GM12873 (cell line): ENCODE measurements at regions not wholly inside any gene's neighbourhood (a gene's known extent, or its start where the extent isn't known, plus 50 kb on each side); places are given as distances from the start of the nearest gene placed in this dataset.

ENCODE experiments used
- TF ChIP-seq, protein P1 (sequence below): IDR thresholded peaks from 2 replicates; pipeline ENCODE4 v1.5.1; 2012; ENCODE audit warnings: low read depth, mild to moderate bottlenecking, moderate library complexity, low read length, control low read depth; ENCODE audit not compliant: insufficient read depth; ENCODE audit errors: missing control alignments

DNA sequence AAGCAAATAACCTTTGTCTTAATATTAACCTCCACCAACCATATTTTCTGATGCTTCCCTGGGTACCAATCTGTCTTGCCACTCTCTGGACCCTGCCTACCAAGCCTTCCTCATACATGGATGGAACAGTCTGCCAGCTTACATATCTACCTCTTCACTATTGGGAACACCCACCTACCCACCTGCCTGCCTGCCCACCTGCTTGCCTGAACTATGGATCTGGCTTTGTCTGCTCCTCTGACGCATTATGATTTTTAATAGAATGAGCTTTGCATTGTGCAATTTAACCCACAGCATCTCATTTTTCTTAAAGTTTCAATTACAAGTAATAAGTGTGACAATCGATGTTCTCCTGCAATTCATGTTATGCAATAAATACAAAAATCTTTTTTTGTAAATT lies 137.9 kb upstream of the LSM8 start:
- TF ChIP-seq, protein P1, sequence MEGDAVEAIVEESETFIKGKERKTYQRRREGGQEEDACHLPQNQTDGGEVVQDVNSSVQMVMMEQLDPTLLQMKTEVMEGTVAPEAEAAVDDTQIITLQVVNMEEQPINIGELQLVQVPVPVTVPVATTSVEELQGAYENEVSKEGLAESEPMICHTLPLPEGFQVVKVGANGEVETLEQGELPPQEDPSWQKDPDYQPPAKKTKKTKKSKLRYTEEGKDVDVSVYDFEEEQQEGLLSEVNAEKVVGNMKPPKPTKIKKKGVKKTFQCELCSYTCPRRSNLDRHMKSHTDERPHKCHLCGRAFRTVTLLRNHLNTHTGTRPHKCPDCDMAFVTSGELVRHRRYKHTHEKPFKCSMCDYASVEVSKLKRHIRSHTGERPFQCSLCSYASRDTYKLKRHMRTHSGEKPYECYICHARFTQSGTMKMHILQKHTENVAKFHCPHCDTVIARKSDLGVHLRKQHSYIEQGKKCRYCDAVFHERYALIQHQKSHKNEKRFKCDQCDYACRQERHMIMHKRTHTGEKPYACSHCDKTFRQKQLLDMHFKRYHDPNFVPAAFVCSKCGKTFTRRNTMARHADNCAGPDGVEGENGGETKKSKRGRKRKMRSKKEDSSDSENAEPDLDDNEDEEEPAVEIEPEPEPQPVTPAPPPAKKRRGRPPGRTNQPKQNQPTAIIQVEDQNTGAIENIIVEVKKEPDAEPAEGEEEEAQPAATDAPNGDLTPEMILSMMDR, result no peak

DNA sequence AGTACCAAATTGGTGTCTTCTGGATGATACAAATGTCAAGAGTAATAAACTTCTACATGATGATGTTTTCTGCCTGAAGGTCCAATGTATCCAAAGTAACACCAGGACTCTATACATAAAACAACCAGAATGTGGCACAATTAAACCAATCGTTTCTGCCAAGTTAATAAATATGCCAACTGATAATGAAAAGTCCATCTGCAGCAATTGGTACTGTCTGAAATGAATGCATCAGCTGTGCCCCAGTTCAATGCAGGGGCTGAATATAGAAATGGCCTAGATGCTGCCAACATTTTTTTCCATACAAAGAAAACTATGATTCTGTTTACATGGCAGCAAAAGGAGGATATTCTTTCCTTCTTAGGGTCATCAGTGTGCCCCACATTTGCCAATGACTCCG lies 137.2 kb upstream of the LSM8 start:
- TF ChIP-seq, protein P1, result no peak

DNA sequence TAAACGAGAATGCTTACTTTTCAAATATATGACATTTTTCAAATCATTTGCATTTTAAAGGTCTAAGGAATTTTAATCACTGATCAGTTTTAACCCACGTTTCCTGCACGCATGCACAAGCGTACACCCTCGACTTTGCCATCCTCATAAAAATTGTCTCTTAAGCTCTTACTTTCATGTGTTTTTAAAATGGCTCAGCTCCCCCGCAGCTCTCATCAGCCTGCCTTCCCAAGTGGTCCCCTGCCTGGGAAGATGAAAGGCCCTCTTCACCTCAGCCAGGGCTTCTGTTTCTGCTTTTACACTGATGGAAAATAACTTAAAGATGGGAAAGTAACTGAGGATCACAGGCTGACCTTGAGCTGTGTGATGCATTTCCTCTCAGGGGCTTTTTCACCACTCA lies 131.6 kb upstream of the LSM8 start:
- TF ChIP-seq, protein P1, result no peak

DNA sequence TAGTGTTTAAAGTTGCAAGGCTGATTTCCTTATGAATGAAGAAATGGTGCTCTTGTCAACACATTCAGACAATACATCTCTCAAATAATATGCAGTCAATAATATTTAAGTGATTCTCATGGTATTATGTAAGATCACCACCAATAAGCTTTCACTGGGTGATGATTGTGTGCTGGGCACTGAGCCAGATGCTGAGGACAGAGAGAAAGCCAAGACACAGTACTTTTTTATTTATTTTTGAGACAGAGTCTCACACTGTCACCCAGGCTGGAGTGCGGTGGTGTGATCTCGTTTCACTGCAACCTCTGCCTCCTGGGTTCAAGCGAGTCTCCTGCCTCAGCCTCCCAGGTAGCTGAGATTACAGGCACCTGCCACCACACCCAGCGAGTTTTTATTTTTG lies 130.6 kb upstream of the LSM8 start:
- TF ChIP-seq, protein P1, result no peak

DNA sequence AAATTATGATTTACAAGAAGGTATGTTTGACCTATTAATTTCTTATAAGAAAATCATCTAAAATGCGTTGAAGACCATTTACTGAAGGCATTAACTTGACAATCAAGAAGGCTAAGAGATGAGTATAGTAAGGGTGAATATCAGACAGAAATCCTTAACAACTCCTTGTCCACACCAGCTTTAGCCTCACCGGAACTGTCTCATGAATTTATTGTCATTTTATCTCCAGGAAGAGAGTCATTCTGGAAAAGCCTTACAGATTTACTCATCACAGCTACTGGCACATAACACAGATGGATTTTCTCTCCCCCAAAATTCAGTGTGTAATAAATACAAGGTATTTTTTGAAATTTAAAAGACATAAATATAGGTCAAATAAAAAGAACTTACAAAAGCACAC lies 129.4 kb upstream of the LSM8 start:
- TF ChIP-seq, protein P1, result no peak

DNA sequence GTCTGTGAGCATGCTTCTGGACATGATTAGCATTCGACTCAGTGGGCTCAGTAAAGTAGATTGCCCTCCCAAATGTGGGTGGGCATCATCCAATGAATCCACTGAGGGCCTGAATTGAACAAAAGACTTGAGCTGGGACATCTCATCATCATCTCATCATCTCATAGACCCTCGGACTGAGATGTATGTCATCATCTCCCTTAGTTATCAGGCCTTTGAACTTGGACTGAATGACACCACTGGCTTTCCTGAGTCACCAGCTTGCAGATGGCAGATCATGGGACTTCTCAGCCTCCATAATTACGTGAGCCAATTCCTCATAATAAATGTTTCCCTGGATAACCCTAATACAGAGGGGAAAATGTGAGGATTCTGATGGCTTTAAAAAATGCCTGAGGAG lies 128.3 kb upstream of the LSM8 start:
- TF ChIP-seq, protein P1, result no peak

DNA sequence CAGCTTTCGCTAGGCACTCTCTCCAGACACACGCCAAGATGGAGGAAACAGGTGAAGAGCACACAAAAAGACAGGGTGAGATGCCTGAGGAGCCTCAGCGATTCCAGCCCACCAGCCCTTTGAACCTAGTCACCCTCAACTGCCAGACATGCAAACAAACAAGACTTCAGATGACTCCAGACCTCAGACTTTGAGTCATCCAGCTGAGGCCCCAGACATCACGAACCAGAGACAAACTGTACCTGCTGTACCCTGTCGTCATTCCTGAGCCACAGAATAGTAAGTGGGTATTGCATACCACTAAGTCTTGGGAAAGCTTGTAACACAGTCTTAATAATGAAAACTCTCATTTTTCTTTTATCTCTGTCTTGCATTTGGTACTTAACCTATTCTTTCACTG lies 126.6 kb upstream of the LSM8 start:
- TF ChIP-seq, protein P1, result no peak
